ENCODE measurements at regions not wholly inside any gene's neighbourhood (a gene's known extent, or its start where the extent isn't known, plus 50 kb on each side); places are given as distances from the start of the nearest gene placed in this dataset.

DNA sequence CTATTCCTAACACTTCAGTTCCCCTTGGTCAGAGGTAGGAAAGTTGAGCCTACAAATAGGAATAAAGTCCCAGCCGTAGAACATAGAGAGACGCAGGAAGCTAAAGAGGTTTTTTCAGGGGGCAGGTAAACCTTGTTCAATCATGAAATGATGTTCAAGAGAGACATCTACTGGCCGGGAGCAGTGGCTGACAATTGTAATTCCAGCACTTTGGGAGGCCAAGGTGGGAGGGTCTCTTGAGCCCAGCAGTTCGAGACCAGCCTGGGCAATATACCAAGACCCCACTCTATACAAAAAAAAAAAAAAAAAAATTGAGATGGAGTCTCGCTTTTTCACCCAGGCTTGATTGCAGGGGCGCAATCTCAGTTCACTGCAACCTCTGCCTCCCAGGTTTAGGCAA, 66.7 kb upstream of the DNAJC10 start:
- Histone ChIP-seq H3K9me2 (ENCODE audit: insufficient read depth, low read length) (no peaks in the 10 kb centered on the region), H2AFZ (ENCODE audit: low read depth, low read length) (no peak overlapping the region), H3K27me3 (ENCODE audit: insufficient read depth, low read depth, low read length) (no peaks in the 10 kb centered on the region), H3F3A (ENCODE audit: insufficient read depth, low read length, poor library complexity, severe bottlenecking) (no peaks in the 10 kb centered on the region), H3K4me2 (ENCODE audit: low read length) (no peak overlapping the region), H3K36me3 (ENCODE audit: insufficient read depth, low read length) (no peaks in the 10 kb centered on the region), H4K20me1 (ENCODE audit: insufficient read depth) (no peaks in the 10 kb centered on the region), H3K27ac (ENCODE audit: low read length) (no peak overlapping the region), H3K4me3 (ENCODE audit: low read length) (no peak overlapping the region), H3K79me2 (replicated peaks; ENCODE audit: insufficient read depth, low read length) (no peaks in the 10 kb centered on the region), H3K9ac (ENCODE audit: low read length) (no peak overlapping the region), H3K9me3 (ENCODE audit: low read length) (no peaks in the 10 kb centered on the region)
- no peak for TF ChIP-seq POLR2AphosphoS5 (IDR thresholded peaks at IDR 0.05)
- TF ChIP-seq EZH2 (IDR thresholded peaks at IDR 0.05; ENCODE audit: borderline replicate concordance, insufficient read depth, low read length, poor library complexity, severe bottlenecking) = no peak
- no peak for TF ChIP-seq EP300 (conservative IDR thresholded peaks at IDR 0.05; ENCODE audit: poor library complexity, severe bottlenecking)
- no peak for TF ChIP-seq MXI1 (conservative IDR thresholded peaks at IDR 0.05; ENCODE audit: poor library complexity, severe bottlenecking)
- peak; percentile 73 for TF ChIP-seq RAD21 (conservative IDR thresholded peaks at IDR 0.05)
- TF ChIP-seq SMC3 (conservative IDR thresholded peaks at IDR 0.05; ENCODE audit: poor library complexity) = peak; percentile 78
- TF ChIP-seq TAF1 (IDR thresholded peaks at IDR 0.05; ENCODE audit: low read depth) = no peak
- TF ChIP-seq, protein P1, sequence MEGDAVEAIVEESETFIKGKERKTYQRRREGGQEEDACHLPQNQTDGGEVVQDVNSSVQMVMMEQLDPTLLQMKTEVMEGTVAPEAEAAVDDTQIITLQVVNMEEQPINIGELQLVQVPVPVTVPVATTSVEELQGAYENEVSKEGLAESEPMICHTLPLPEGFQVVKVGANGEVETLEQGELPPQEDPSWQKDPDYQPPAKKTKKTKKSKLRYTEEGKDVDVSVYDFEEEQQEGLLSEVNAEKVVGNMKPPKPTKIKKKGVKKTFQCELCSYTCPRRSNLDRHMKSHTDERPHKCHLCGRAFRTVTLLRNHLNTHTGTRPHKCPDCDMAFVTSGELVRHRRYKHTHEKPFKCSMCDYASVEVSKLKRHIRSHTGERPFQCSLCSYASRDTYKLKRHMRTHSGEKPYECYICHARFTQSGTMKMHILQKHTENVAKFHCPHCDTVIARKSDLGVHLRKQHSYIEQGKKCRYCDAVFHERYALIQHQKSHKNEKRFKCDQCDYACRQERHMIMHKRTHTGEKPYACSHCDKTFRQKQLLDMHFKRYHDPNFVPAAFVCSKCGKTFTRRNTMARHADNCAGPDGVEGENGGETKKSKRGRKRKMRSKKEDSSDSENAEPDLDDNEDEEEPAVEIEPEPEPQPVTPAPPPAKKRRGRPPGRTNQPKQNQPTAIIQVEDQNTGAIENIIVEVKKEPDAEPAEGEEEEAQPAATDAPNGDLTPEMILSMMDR (IDR thresholded peaks at IDR 0.05; ENCODE audit: poor library complexity, severe bottlenecking) = peak; percentile 72
- TF ChIP-seq, protein P2, sequence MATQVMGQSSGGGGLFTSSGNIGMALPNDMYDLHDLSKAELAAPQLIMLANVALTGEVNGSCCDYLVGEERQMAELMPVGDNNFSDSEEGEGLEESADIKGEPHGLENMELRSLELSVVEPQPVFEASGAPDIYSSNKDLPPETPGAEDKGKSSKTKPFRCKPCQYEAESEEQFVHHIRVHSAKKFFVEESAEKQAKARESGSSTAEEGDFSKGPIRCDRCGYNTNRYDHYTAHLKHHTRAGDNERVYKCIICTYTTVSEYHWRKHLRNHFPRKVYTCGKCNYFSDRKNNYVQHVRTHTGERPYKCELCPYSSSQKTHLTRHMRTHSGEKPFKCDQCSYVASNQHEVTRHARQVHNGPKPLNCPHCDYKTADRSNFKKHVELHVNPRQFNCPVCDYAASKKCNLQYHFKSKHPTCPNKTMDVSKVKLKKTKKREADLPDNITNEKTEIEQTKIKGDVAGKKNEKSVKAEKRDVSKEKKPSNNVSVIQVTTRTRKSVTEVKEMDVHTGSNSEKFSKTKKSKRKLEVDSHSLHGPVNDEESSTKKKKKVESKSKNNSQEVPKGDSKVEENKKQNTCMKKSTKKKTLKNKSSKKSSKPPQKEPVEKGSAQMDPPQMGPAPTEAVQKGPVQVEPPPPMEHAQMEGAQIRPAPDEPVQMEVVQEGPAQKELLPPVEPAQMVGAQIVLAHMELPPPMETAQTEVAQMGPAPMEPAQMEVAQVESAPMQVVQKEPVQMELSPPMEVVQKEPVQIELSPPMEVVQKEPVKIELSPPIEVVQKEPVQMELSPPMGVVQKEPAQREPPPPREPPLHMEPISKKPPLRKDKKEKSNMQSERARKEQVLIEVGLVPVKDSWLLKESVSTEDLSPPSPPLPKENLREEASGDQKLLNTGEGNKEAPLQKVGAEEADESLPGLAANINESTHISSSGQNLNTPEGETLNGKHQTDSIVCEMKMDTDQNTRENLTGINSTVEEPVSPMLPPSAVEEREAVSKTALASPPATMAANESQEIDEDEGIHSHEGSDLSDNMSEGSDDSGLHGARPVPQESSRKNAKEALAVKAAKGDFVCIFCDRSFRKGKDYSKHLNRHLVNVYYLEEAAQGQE (IDR thresholded peaks at IDR 0.05; ENCODE audit: borderline replicate concordance) = no peak

DNA sequence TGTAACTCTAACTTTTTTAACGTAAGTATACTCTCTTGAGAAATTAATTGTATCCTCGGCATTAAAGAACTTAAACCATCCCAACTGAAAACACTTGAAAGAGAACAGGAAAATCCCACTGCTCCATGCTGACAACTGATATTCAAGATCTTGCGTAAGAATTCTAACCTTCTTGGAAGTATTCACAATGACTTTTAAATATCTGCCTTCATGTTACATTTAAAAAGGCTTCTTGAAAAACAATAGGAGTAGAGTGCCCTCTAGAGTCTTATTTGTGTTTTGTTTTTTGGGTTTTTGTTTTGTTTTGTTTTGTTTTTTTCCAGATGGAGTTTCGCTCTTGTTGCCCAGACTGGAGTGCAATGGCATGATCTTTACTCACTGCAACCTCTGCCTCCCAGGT, 65.4 kb upstream of the DNAJC10 start:
- no peak overlapping the region for H3K27ac ChIP-seq (ENCODE audit: low read length)
- H3K79me2 ChIP-seq (replicated peaks; ENCODE audit: insufficient read depth, low read length) = no peaks in the 10 kb centered on the region
- H3K9ac ChIP-seq (ENCODE audit: low read length) = no peak overlapping the region
- H3F3A ChIP-seq (ENCODE audit: insufficient read depth, low read length, poor library complexity, severe bottlenecking) = no peaks in the 10 kb centered on the region
- H3K4me3 ChIP-seq (ENCODE audit: low read length) = no peak overlapping the region
- H3K27me3 ChIP-seq (ENCODE audit: insufficient read depth, low read depth, low read length) = no peaks in the 10 kb centered on the region
- TF ChIP-seq SMC3 (conservative IDR thresholded peaks at IDR 0.05; ENCODE audit: poor library complexity) = peak; percentile 86
- TF ChIP-seq EZH2 (IDR thresholded peaks at IDR 0.05; ENCODE audit: borderline replicate concordance, insufficient read depth, low read length, poor library complexity, severe bottlenecking) = no peak
- TF ChIP-seq, protein P1 (IDR thresholded peaks at IDR 0.05; ENCODE audit: poor library complexity, severe bottlenecking) = peak; percentile 76
- TF ChIP-seq RAD21 (conservative IDR thresholded peaks at IDR 0.05) = peak; percentile 84
- H3K4me2 ChIP-seq (ENCODE audit: low read length) = no peak overlapping the region
- H3K9me2 ChIP-seq (ENCODE audit: insufficient read depth, low read length) = no peaks in the 10 kb centered on the region
- H4K20me1 ChIP-seq (ENCODE audit: insufficient read depth) = no peaks in the 10 kb centered on the region
- no peak overlapping the region for H2AFZ ChIP-seq (ENCODE audit: low read depth, low read length)
- no peaks in the 10 kb centered on the region for H3K9me3 ChIP-seq (ENCODE audit: low read length)
- no peaks in the 10 kb centered on the region for H3K36me3 ChIP-seq (ENCODE audit: insufficient read depth, low read length)

Data from neural cell (in vitro differentiated cells).